Osteocyte (in vitro differentiated cells): ENCODE measurements at regions not wholly inside any gene's neighbourhood (a gene's known extent, or its start where the extent isn't known, plus 50 kb on each side); places are given as distances from the start of the nearest gene placed in this dataset.

Experiments
- DNase-seq: peaks from one replicate; pipeline ENCODE4 v3.0.0; 2021; ENCODE audit warnings: mixed read lengths; ENCODE audit not compliant: unreplicated experiment; ENCODE audit errors: extremely low spot score
- H3K27ac Mint-ChIP-seq: one replicate; pipeline ENCODE4 v1.8.0; 2021; ENCODE audit warnings: mild to moderate bottlenecking, mixed read lengths; ENCODE audit not compliant: unreplicated experiment
- H3K27me3 Mint-ChIP-seq: one replicate; pipeline ENCODE4 v1.8.0; 2021; ENCODE audit warnings: mixed read lengths; ENCODE audit not compliant: unreplicated experiment
- H3K36me3 Mint-ChIP-seq: one replicate; pipeline ENCODE4 v1.8.0; 2021; ENCODE audit warnings: mixed read lengths; ENCODE audit not compliant: unreplicated experiment
- H3K4me1 Mint-ChIP-seq: one replicate; pipeline ENCODE4 v1.8.0; 2021; ENCODE audit warnings: mixed read lengths; ENCODE audit not compliant: unreplicated experiment
- H3K4me3 Mint-ChIP-seq: one replicate; pipeline ENCODE4 v1.8.0; 2021; ENCODE audit warnings: mild to moderate bottlenecking, moderate library complexity, mixed read lengths; ENCODE audit not compliant: unreplicated experiment
- H3K9me3 Mint-ChIP-seq: one replicate; pipeline ENCODE4 v1.8.0; 2021; ENCODE audit warnings: mixed read lengths; ENCODE audit not compliant: unreplicated experiment
- CTCF ChIP-seq: fragments of 200-600 bp; sonication (generic); IDR thresholded peaks from 2 replicates; pipeline ENCODE4 v1.5.0; 2021; ENCODE audit warnings: antibody characterized with exemption, mild to moderate bottlenecking, moderate library complexity

DNA sequence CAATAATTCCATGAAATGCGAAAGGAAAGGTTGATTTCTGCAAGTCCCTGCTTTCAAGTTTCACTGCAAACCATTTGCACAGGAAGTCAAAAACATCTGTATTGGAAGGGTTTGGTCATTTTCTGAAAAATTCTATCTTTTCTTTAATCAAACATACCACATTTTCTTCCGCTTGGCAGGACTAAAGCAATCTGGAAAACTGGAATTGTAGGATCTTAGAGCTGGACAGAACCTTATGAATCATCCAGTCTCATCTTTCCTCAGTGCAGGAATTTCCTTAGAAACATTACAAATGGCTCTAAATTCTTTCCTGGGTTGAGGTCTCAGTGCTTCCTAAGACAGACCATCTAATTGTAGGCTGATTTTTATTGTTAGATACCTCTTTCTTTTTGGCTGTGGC lies 111.5 kb upstream of the ELAC2 start:
- Mint-ChIP-seq H3K27ac (no peak overlapping the region), H3K4me3 (no peak overlapping the region), H3K4me1 (no peaks in the 10 kb centered on the region), H3K27me3 (peaks cover 5% of the 10 kb centered on the region), H3K9me3 (no peaks in the 10 kb centered on the region), H3K36me3 (no peaks in the 10 kb centered on the region)
- no peak for DNase-seq
- no peak for TF ChIP-seq CTCF

DNA sequence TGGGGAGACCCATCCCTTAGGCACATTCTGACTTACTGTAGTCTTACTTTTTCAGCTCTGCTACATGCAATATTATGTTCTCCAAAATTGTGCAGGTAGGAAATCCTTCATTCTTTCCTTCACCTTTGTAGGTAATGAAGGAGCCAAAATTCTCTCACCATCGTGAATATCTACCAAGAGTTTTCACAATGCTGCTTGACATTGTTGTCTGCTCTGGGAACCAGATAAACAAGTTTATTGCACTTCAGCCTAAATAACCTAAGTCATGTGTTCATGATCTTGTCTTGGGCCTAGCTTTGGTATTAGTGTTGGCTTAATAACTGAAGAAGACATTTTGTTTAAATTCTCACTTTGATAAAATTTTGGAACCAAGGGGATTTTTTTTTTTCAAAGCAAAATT lies 110.8 kb upstream of the ELAC2 start:
- H3K36me3 Mint-ChIP-seq, result no peaks in the 10 kb centered on the region
- DNase-seq, result no peak
- no peak overlapping the region for H3K27ac Mint-ChIP-seq
- TF ChIP-seq CTCF, result no peak
- no peak overlapping the region for H3K4me3 Mint-ChIP-seq
- H3K27me3 Mint-ChIP-seq, result peaks cover 5% of the 10 kb centered on the region
- no peaks in the 10 kb centered on the region for H3K9me3 Mint-ChIP-seq
- H3K4me1 Mint-ChIP-seq, result no peaks in the 10 kb centered on the region

- Mint-ChIP-seq H3K9me3 (no peaks in the 10 kb centered on the region), H3K27me3 (peaks cover 5% of the 10 kb centered on the region), H3K4me1 (no peaks in the 10 kb centered on the region), H3K4me3 (no peak overlapping the region), H3K36me3 (no peaks in the 10 kb centered on the region), H3K27ac (no peak overlapping the region)
- no peak for TF ChIP-seq CTCF
- DNase-seq, result no peak
Measured at GRCh38 chr17:13127921-13128602, 110.2 kb upstream of the ELAC2 start.

DNA sequence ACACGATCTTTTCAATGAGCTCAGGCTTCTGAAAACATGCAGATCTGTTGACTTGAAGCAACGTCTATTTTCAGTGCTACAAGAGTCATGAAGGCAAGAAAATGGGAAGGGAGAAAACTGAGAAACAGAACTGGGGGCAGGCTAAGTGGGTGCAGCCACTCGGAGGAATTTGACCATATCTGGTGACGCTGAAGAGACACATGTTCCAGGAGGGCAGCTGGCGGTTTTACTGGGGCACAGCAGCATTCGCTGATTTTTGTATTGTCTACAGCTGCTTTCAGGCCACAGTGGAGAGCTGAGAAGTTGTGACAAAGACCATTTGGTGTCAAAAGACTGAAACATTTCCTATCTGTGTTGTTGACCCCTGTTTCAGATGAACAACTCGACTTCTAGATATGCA lies 103.0 kb upstream of the ELAC2 start:
- Mint-ChIP-seq H3K27me3 (peaks cover 19% of the 10 kb centered on the region), H3K36me3 (no peaks in the 10 kb centered on the region), H3K27ac (no peak overlapping the region), H3K9me3 (no peaks in the 10 kb centered on the region), H3K4me3 (no peak overlapping the region), H3K4me1 (no peaks in the 10 kb centered on the region)
- no peak for TF ChIP-seq CTCF
- no peak for DNase-seq

GRCh38 chr17:13118311-13118710 lies 100.5 kb upstream of the ELAC2 start:
- TF ChIP-seq CTCF, result no peak
- Mint-ChIP-seq H3K4me3 (no peak overlapping the region), H3K27me3 (peaks cover 31% of the 10 kb centered on the region), H3K36me3 (no peaks in the 10 kb centered on the region), H3K9me3 (no peaks in the 10 kb centered on the region), H3K27ac (no peak overlapping the region), H3K4me1 (peaks cover 8% of the 10 kb centered on the region)
- no peak for DNase-seq
